H9 (cell line): ENCODE measurements at regions not wholly inside any gene's neighbourhood (a gene's known extent, or its start where the extent isn't known, plus 50 kb on each side); places are given as distances from the start of the nearest gene placed in this dataset.

Experiments
- DNase-seq: peaks from one replicate; pipeline ENCODE4 v3.0.0-alpha.2; 2017
- H2AFZ ChIP-seq: one replicate; pipeline ENCODE4 v1.6.1; 2013; ENCODE audit warnings: mild to moderate bottlenecking, low read length, control low read depth, moderate library complexity
- H2AK5ac ChIP-seq: 2 replicates; pipeline ENCODE4 v1.6.1; 2013; ENCODE audit warnings: low read length, control low read depth, mixed read lengths; ENCODE audit not compliant: insufficient read length
- H2BK120ac ChIP-seq: one replicate; pipeline ENCODE4 v1.6.1; 2013; ENCODE audit warnings: low read depth, mild to moderate bottlenecking, low read length, control low read depth, inconsistent platforms; ENCODE audit not compliant: poor library complexity, severe bottlenecking
- H2BK12ac ChIP-seq: 2 replicates; pipeline ENCODE4 v1.6.1; 2013; ENCODE audit warnings: low read length, control low read depth, mixed read lengths, low read depth; ENCODE audit not compliant: insufficient read length
- H2BK15ac ChIP-seq: 2 replicates; pipeline ENCODE4 v1.6.1; 2013; ENCODE audit warnings: low read depth, low read length, control low read depth
- H2BK20ac ChIP-seq: one replicate; pipeline ENCODE4 v1.6.1; 2013; ENCODE audit warnings: low read depth, mild to moderate bottlenecking, low read length, control low read depth, inconsistent platforms; ENCODE audit not compliant: poor library complexity, severe bottlenecking
- H2BK5ac ChIP-seq: 2 replicates; pipeline ENCODE4 v1.6.1; 2013; ENCODE audit warnings: low read length, control low read depth, mixed read lengths; ENCODE audit not compliant: insufficient read length
- H3K14ac ChIP-seq: 2 replicates; pipeline ENCODE4 v1.6.1; 2013; ENCODE audit warnings: low read length, control low read depth; ENCODE audit not compliant: insufficient read depth
- H3K18ac ChIP-seq: 2 replicates; pipeline ENCODE4 v1.6.1; 2013; ENCODE audit warnings: low read depth, mild to moderate bottlenecking, mixed read lengths, low read length, control low read depth; ENCODE audit not compliant: insufficient read length
- H3K23ac ChIP-seq: 2 replicates; pipeline ENCODE4 v1.6.1; 2013; ENCODE audit warnings: low read length, control low read depth, mixed read lengths, low read depth; ENCODE audit not compliant: insufficient read length
- H3K23me2 ChIP-seq: 2 replicates; pipeline ENCODE4 v1.6.1; 2013; ENCODE audit warnings: low read depth, mild to moderate bottlenecking, mixed read lengths, low read length, control low read depth; ENCODE audit not compliant: insufficient read length, poor library complexity, severe bottlenecking
- H3K27ac ChIP-seq: 2 replicates; pipeline ENCODE4 v1.5.1; 2013; ENCODE audit warnings: low read length, control low read depth, mixed read lengths, low read depth; ENCODE audit not compliant: insufficient read length
- H3K27me3 ChIP-seq: 2 replicates; pipeline ENCODE4 v1.6.1; 2013; ENCODE audit warnings: low read length, control low read depth, inconsistent platforms; ENCODE audit not compliant: insufficient read depth
- H3K4ac ChIP-seq: 2 replicates; pipeline ENCODE4 v1.6.1; 2013; ENCODE audit warnings: low read depth, mild to moderate bottlenecking, control low read depth, inconsistent platforms, low read length, moderate library complexity
- H3K4me1 ChIP-seq: 2 replicates; pipeline ENCODE4 v1.6.1; 2013; ENCODE audit warnings: low read length, control low read depth, inconsistent platforms; ENCODE audit not compliant: insufficient read depth
- H3K4me2 ChIP-seq: 2 replicates; pipeline ENCODE4 v1.6.1; 2013; ENCODE audit warnings: low read length, control low read depth, mixed read lengths; ENCODE audit not compliant: insufficient read length, insufficient read depth
- H3K56ac ChIP-seq: 2 replicates; pipeline ENCODE4 v1.6.1; 2013; ENCODE audit warnings: low read depth, mild to moderate bottlenecking, mixed read lengths, low read length, control low read depth; ENCODE audit not compliant: insufficient read length
- H3K79me1 ChIP-seq: 2 replicates; pipeline ENCODE4 v1.6.1; 2013; ENCODE audit warnings: low read depth, mild to moderate bottlenecking, moderate library complexity, low read length, control low read depth, inconsistent platforms; ENCODE audit not compliant: insufficient read depth, poor library complexity, severe bottlenecking
- H3K79me2 ChIP-seq: 2 replicates; pipeline ENCODE4 v1.6.1; 2013; ENCODE audit warnings: low read length, control low read depth, inconsistent platforms; ENCODE audit not compliant: insufficient read depth
- H3K9ac ChIP-seq: 2 replicates; pipeline ENCODE4 v1.6.1; 2013; ENCODE audit warnings: low read length, control low read depth, mixed read lengths; ENCODE audit not compliant: insufficient read length; ENCODE audit errors: extremely low read depth
- H3K9me3 ChIP-seq: one replicate; pipeline ENCODE4 v1.6.1; 2013; ENCODE audit warnings: low read depth, low read length, inconsistent platforms; ENCODE audit not compliant: control insufficient read depth
- H3T11ph ChIP-seq: one replicate; pipeline ENCODE4 v1.6.1; 2013; ENCODE audit warnings: mild to moderate bottlenecking, low read length, control low read depth, inconsistent platforms
- H4K20me1 ChIP-seq: one replicate; pipeline ENCODE4 v1.6.1; 2013; ENCODE audit not compliant: control insufficient read depth, insufficient read length, insufficient read depth
- H4K5ac ChIP-seq: 2 replicates; pipeline ENCODE4 v1.6.1; 2013; ENCODE audit warnings: low read depth, mild to moderate bottlenecking, mixed read lengths, low read length, control low read depth; ENCODE audit not compliant: insufficient read length
- H4K8ac ChIP-seq: replicated peaks from 2 replicates; pipeline ENCODE4 v1.6.1; 2013; ENCODE audit warnings: low read length, control low read depth, mixed read lengths, low read depth; ENCODE audit not compliant: insufficient read length
- H4K91ac ChIP-seq: 2 replicates; pipeline ENCODE4 v1.6.1; 2013; ENCODE audit warnings: low read depth, mild to moderate bottlenecking, moderate library complexity, mixed read lengths, low read length, control low read depth; ENCODE audit not compliant: insufficient read length
- H3K27ac Mint-ChIP-seq, 3 experiments: 2 replicates in 2 of 3; 3 replicates in 1 of 3; pipeline ENCODE4 v1.8.0; 2020 to 2021; ENCODE audit warnings: mixed read lengths in 3 of 3, mild to moderate bottlenecking in 1 of 3, moderate library complexity in 1 of 3
- H3K27me3 Mint-ChIP-seq: 2 replicates; pipeline ENCODE4 v1.8.0; 2021; ENCODE audit warnings: low read depth, mild to moderate bottlenecking, moderate library complexity, mixed read lengths
- H3K36me3 Mint-ChIP-seq, 3 experiments: 2 replicates in 2 of 3; 3 replicates in 1 of 3; pipeline ENCODE4 v1.8.0; 2020 to 2021; ENCODE audit warnings: low read depth in 3 of 3, mixed read lengths in 3 of 3; ENCODE audit not compliant: insufficient read depth in 1 of 3
- H3K4me1 Mint-ChIP-seq, 2 experiments: 2 replicates each; pipeline ENCODE4 v1.8.0; 2020; ENCODE audit warnings: mixed read lengths in 2 of 2
- H3K4me3 Mint-ChIP-seq, 2 experiments: 2 replicates in 1 of 2; 3 replicates in 1 of 2; pipeline ENCODE4 v1.8.0; 2020 to 2021; ENCODE audit warnings: mild to moderate bottlenecking in 2 of 2, mixed read lengths in 2 of 2, moderate library complexity in 1 of 2
- H3K9me3 Mint-ChIP-seq, 2 experiments: 2 replicates in 1 of 2; 3 replicates in 1 of 2; pipeline ENCODE4 v1.8.0; 2020; ENCODE audit warnings: mild to moderate bottlenecking in 2 of 2, mixed read lengths in 2 of 2, moderate library complexity in 1 of 2
- CTCF ChIP-seq: fragments of 200-600 bp; sonication (generic); conservative IDR thresholded peaks from 3 replicates; pipeline ENCODE4 v1.8.0; 2021; ENCODE audit warnings: antibody characterized with exemption, mild to moderate bottlenecking
- WGBS: extraction: QIAGEN DNeasy Blood & Tissue Kit; methylation state at CpG from one replicate; pipeline ENCODE4 v1.1.7; 2013; ENCODE audit warnings: missing lambda C conversion rate, low lambda C conversion rate, mixed read lengths; ENCODE audit not compliant: insufficient read length; ENCODE audit errors: extremely low coverage; 5-methylcytosine and 5-hydroxymethylcytosine counted together

- Histone ChIP-seq H2BK120ac (no peak overlapping the region), H4K8ac (no peak overlapping the region), H4K20me1 (no peaks in the 10 kb centered on the region), H4K91ac (no peak overlapping the region), H2AFZ (no peak overlapping the region), H2BK15ac (no peak overlapping the region), H3K9me3 (no peaks in the 10 kb centered on the region), H3K27me3 (no peaks in the 10 kb centered on the region), H3K18ac (peak overlapping the region; percentile 32), H2BK12ac (no peak overlapping the region), H3K4me1 (peaks cover 10% of the 10 kb centered on the region; the same call in 1 of the 2 replicates), H2BK5ac (no peak overlapping the region), H3K23me2 (no peaks in the 10 kb centered on the region), H3K56ac (no peak overlapping the region), H3K4me2 (peak overlapping the region; percentile 14), H3T11ph (no peak overlapping the region), H4K5ac (no peak overlapping the region), H3K79me2 (no peaks in the 10 kb centered on the region), H3K79me1 (no peaks in the 10 kb centered on the region), H2AK5ac (no peak overlapping the region), H3K14ac (0 out of 2 replicates have a peak overlapping the region, but pooled peaks have one; percentile 9), H2BK20ac (no peak overlapping the region), H3K27ac (peak overlapping the region; percentile 28), H3K23ac (no peak overlapping the region), H3K9ac (no peak overlapping the region), H3K4ac (no peak overlapping the region)
- no peak for TF ChIP-seq CTCF
- no CpG with 5 or more reads among the region's 12 CpGs for WGBS
- H3K27ac Mint-ChIP-seq, result peak overlapping the region; percentile 76 to 97 (median 82)
- H3K4me3 Mint-ChIP-seq, result peak overlapping the region; percentile 7 to 32; a peak in 3 of 5 replicates
- DNase-seq, result peak; percentile 32
- peaks cover 0 to 3% of the 10 kb centered on the region in 2 experiments; a peak in 3 of 5 replicates for H3K9me3 Mint-ChIP-seq
- peaks cover 5% of the 10 kb centered on the region for H3K27me3 Mint-ChIP-seq
- peaks cover 70 to 71% of the 10 kb centered on the region in 2 experiments for H3K4me1 Mint-ChIP-seq
- peaks cover 0 to 3% (median 0%) of the 10 kb centered on the region in 3 experiments; a peak in 1 of 7 replicates for H3K36me3 Mint-ChIP-seq
Observed at GRCh38 chr2:128490881-128491691, 172.4 kb upstream of the HS6ST1 start.
